A673 (cell line): ENCODE measurements at regions not wholly inside any gene's neighbourhood (a gene's known extent, or its start where the extent isn't known, plus 50 kb on each side); places are given as distances from the start of the nearest gene placed in this dataset.

ENCODE experiments used
- BruUV-seq: library from RNA; stranded (reverse); fragments of 400-500 nt; replicated peaks from 2 replicates; lab custom pipeline; 2021; lab: Mats Ljungman, UMichigan
- CTCF ChIA-PET: fragments of 300-600 bp; sonication (Branson Sonifier 250); formaldehyde crosslinking; loops from one replicate; lab custom pipeline; 2022; ENCODE audit warnings: antibody characterized with exemption; lab: Charles Lee
- POLR2A ChIA-PET: fragments of 300-600 bp; sonication (Branson Sonifier 250); formaldehyde crosslinking; loops from one replicate; lab custom pipeline; 2022; ENCODE audit warnings: antibody characterized with exemption; ENCODE audit not compliant: low non-redundant PET; lab: Charles Lee
- DNase-seq: peaks from one replicate; pipeline ENCODE4 v3.0.0-alpha.2; 2015; ENCODE audit warnings: low spot score
- H3K27ac ChIP-seq: fragments of 200-600 bp; sonication (generic); 2 replicates; pipeline ENCODE4 v1.5.1; 2016; ENCODE audit warnings: mixed run types, low read depth, mild to moderate bottlenecking, mixed read lengths, antibody characterized with exemption, low read length; ENCODE audit not compliant: poor library complexity, severe bottlenecking
- H3K27me3 ChIP-seq: fragments of 200-600 bp; sonication (generic); replicated peaks from 2 replicates; pipeline ENCODE4 v1.6.1; 2017; ENCODE audit warnings: mixed run types, low read depth, mild to moderate bottlenecking, mixed read lengths, antibody characterized with exemption, low read length; ENCODE audit not compliant: insufficient read depth, poor library complexity
- H3K36me3 ChIP-seq: fragments of 200-600 bp; sonication (generic); 2 replicates; pipeline ENCODE4 v1.6.1; 2016; ENCODE audit warnings: mixed run types, mild to moderate bottlenecking, mixed read lengths, antibody characterized with exemption, low read length; ENCODE audit not compliant: insufficient read depth, poor library complexity, severe bottlenecking
- H3K4me1 ChIP-seq: fragments of 200-600 bp; sonication (generic); 2 replicates; pipeline ENCODE4 v1.6.1; 2017; ENCODE audit warnings: mixed run types, mild to moderate bottlenecking, mixed read lengths, antibody characterized with exemption, low read length; ENCODE audit not compliant: insufficient read depth, poor library complexity, severe bottlenecking
- H3K4me3 ChIP-seq: fragments of 200-600 bp; sonication (generic); 2 replicates; pipeline ENCODE4 v1.5.1; 2016; ENCODE audit warnings: low read depth, mixed run types, mild to moderate bottlenecking, mixed read lengths, low read length; ENCODE audit not compliant: poor library complexity, severe bottlenecking
- H3K9me3 ChIP-seq: fragments of 200-600 bp; sonication (generic); 2 replicates; pipeline ENCODE4 v1.6.1; 2016; ENCODE audit warnings: mixed run types, low read depth, mild to moderate bottlenecking, mixed read lengths, antibody characterized with exemption, low read length; ENCODE audit not compliant: poor library complexity, severe bottlenecking
- EZH2 ChIP-seq: fragments of 200-600 bp; sonication (generic); IDR thresholded peaks from 2 replicates; pipeline ENCODE4 v1.6.1; 2017; ENCODE audit warnings: borderline replicate concordance, low read depth, mild to moderate bottlenecking, mixed read lengths, antibody characterized with exemption, low read length; ENCODE audit not compliant: poor library complexity, severe bottlenecking
- intact Hi-C: fragments of 100-400 bp; cut with micrococcal nuclease; formaldehyde crosslinking; loops from one replicate; pipeline ENCODE4 v1.10.0; 2022; ENCODE audit not compliant: unreplicated experiment
- TF ChIP-seq, protein P1 (sequence below): fragments of 300-800, 200-600 bp; sonication (generic); conservative IDR thresholded peaks from 2 replicates; pipeline ENCODE4 v1.5.1; 2017; ENCODE audit warnings: low read depth, mild to moderate bottlenecking, antibody characterized with exemption, low read length, moderate library complexity, mixed read lengths

- no peaks in the 10 kb centered on the region for H3K4me1 ChIP-seq
- intact Hi-C loops, result no loop called here
- BruUV-seq, result no TSS peak
- no peak overlapping the region for H3K4me3 ChIP-seq
- ChIA-PET POLR2A (no interaction called here), CTCF (no interaction called here)
- no peaks in the 10 kb centered on the region for H3K36me3 ChIP-seq
- no peaks in the 10 kb centered on the region for H3K27me3 ChIP-seq
- H3K9me3 ChIP-seq, result no peaks in the 10 kb centered on the region
- no peak for DNase-seq
- no peak overlapping the region for H3K27ac ChIP-seq
- TF ChIP-seq EZH2, result no peak
- TF ChIP-seq, protein P1, sequence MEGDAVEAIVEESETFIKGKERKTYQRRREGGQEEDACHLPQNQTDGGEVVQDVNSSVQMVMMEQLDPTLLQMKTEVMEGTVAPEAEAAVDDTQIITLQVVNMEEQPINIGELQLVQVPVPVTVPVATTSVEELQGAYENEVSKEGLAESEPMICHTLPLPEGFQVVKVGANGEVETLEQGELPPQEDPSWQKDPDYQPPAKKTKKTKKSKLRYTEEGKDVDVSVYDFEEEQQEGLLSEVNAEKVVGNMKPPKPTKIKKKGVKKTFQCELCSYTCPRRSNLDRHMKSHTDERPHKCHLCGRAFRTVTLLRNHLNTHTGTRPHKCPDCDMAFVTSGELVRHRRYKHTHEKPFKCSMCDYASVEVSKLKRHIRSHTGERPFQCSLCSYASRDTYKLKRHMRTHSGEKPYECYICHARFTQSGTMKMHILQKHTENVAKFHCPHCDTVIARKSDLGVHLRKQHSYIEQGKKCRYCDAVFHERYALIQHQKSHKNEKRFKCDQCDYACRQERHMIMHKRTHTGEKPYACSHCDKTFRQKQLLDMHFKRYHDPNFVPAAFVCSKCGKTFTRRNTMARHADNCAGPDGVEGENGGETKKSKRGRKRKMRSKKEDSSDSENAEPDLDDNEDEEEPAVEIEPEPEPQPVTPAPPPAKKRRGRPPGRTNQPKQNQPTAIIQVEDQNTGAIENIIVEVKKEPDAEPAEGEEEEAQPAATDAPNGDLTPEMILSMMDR, result no peak
Measured at GRCh38 chr2:215487002-215487372, 51.1 kb upstream of the FN1 start.

DNA sequence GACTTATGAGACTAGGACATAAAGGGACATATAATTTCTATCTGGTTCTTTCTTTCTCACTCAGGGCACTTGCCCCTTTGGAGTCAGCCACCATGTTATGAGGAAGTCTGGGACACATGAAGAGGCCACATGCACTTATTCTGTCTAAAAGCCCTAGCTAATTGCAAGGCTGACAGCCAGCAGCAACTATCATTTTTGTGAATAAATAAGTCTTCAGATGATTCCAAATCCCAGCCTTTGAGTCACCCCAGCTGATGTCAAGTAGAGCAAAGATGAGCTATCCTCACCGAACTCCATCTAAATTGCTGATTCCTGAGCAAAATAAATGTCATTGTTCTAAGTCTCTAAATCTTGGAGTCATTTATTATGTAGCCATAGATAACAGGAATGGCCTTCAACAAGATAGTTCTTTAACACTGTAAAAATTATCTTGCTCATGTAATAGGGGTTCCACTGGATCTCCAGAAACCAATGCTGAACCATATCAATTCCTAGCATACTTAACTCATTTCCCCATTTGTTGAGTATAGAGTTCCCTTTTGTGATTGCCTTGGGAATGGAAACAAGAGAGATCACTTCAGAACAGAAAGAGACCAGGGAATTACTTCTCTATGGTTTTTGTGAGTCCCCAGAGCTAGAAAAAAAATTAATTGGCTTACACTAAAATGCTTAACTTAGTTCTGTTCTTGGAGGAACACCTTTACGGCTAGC, 50.6 kb upstream of the FN1 start:
- ChIA-PET POLR2A (no interaction called here), CTCF (no interaction called here)
- TF ChIP-seq, protein P1, result no peak
- TF ChIP-seq EZH2, result no peak
- H3K27me3 ChIP-seq, result no peaks in the 10 kb centered on the region
- no peak overlapping the region for H3K27ac ChIP-seq
- no TSS peak for BruUV-seq
- no peaks in the 10 kb centered on the region for H3K9me3 ChIP-seq
- no peak for DNase-seq
- no peaks in the 10 kb centered on the region for H3K4me1 ChIP-seq
- intact Hi-C loops, result no loop called here
- H3K4me3 ChIP-seq, result no peak overlapping the region
- no peaks in the 10 kb centered on the region for H3K36me3 ChIP-seq
